SH-SY5Y (cell line): ENCODE measurements at regions not wholly inside any gene's neighbourhood (a gene's known extent, or its start where the extent isn't known, plus 50 kb on each side); places are given as distances from the start of the nearest gene placed in this dataset.

Experiments used
- GATA2 ChIP-seq: IDR thresholded peaks from 2 replicates; pipeline ENCODE4 v1.6.1; 2011; ENCODE audit warnings: mild to moderate bottlenecking, low read depth, low read length
- GATA3 ChIP-seq: IDR thresholded peaks from 2 replicates; pipeline ENCODE4 v1.6.1; 2011; ENCODE audit warnings: low read depth, mild to moderate bottlenecking, low read length, moderate library complexity

DNA sequence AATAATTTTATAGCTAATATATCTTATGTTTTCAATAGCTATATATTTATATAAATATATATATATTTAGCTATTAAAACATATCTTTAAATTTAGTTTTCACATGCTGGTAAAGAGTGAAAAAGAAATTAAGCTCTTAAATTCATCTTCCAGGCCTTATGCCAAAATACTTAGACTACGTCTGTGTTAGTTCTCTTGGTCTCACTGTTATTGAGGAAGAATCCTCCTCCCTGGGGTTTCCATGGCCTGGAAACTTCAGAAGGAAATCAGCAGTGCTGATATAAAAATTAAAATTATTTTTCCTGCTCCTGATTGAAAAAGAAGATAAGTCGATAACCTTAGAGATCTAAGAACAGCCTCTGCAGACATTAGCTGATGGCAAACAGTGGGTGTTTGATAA, 225.1 kb upstream of the LMCD1 start:
- TF ChIP-seq GATA2 (no peak), GATA3 (no peak)
